ENCODE measurements at regions not wholly inside any gene's neighbourhood (a gene's known extent, or its start where the extent isn't known, plus 50 kb on each side); places are given as distances from the start of the nearest gene placed in this dataset.

DNA sequence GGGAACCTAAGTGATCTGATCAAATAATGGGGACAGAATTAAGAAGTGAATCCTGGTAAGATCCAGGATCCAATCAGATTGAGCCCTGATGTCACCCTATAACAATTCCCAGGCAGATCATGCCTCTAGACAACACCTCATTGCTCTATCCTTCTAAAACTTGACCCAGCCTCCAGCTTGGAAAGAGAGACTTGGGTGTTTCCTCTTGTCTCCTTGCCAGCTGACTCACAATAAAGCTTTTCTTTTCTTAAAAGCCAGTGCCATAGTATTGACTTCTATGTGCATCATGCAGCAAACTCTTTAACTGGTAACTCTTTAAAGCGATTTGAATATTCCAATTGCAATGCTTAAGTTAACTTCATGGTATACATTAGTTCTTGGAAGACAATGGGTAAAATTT is 109.6 kb upstream of the CHORDC1 start:
- Histone ChIP-seq H3K36me3 (ENCODE audit: control insufficient read depth in 3 of 3, insufficient read depth in 3 of 3, low read length in 3 of 3) (no peaks in the 10 kb centered on the region), H3K27ac (ENCODE audit: low read depth, low read length) (no peak overlapping the region), H3K4me3 (ENCODE audit: low read length in 3 of 3) (no peak overlapping the region), H3K27me3 (ENCODE audit: control insufficient read depth in 3 of 3, insufficient read depth in 3 of 3, low read length in 3 of 3) (no peaks in the 10 kb centered on the region), H3K4me1 (ENCODE audit: control insufficient read depth in 3 of 3, insufficient read depth in 3 of 3, low read length in 3 of 3) (no peaks in the 10 kb centered on the region), H3K9ac (ENCODE audit: low read depth in 1 of 3, low read length in 3 of 3) (no peak overlapping the region), H3K9me3 (ENCODE audit: control insufficient read depth in 3 of 3, low read length in 3 of 3) (no peaks in the 10 kb centered on the region)

DNA sequence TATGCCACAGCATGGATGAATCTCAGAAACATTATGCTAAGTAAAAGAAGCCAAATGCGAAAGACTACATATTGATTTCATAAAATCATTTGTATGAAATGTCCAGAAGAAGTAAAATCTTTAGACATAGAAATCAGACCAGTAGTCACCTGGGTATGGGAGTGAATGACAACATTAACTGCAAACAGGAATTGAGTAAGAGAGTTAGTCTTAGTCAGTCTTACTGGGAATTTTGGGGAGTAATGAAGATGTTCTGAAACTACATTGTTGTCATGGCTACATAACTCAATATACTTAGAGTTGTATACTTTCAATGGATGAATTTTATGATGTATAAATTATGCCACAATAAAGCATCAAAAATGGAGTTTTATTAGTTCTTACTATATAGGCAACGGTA is 107.8 kb upstream of the CHORDC1 start:
- Histone ChIP-seq H3K27me3 (ENCODE audit: control insufficient read depth in 3 of 3, insufficient read depth in 3 of 3, low read length in 3 of 3) (no peaks in the 10 kb centered on the region), H3K27ac (ENCODE audit: low read depth, low read length) (no peak overlapping the region), H3K4me3 (ENCODE audit: low read length in 3 of 3) (no peak overlapping the region), H3K9ac (ENCODE audit: low read depth in 1 of 3, low read length in 3 of 3) (no peak overlapping the region), H3K36me3 (ENCODE audit: control insufficient read depth in 3 of 3, insufficient read depth in 3 of 3, low read length in 3 of 3) (no peaks in the 10 kb centered on the region), H3K4me1 (ENCODE audit: control insufficient read depth in 3 of 3, insufficient read depth in 3 of 3, low read length in 3 of 3) (no peaks in the 10 kb centered on the region), H3K9me3 (ENCODE audit: control insufficient read depth in 3 of 3, low read length in 3 of 3) (no peaks in the 10 kb centered on the region)

DNA sequence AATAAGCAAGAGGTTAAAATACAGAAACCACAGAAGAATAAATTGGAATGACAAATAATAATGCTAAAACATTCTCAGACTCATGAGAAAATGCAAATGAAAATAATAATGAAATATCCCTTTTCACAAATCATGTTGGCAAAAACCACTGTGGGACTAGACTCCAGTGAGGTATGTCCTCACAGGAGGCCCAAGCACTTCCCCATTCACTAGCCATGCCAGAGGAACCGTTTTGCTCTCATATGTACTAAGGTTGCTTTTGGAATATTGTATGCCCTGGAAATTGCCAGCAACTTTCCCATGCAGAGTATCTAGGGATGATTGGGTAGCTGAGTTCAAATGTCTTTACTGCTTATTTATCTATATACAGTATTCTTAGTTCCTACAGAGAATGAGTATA is 106.2 kb upstream of the CHORDC1 start:
- Histone ChIP-seq H3K4me3 (ENCODE audit: low read length in 3 of 3) (no peak overlapping the region), H3K27me3 (ENCODE audit: control insufficient read depth in 3 of 3, insufficient read depth in 3 of 3, low read length in 3 of 3) (no peaks in the 10 kb centered on the region), H3K27ac (ENCODE audit: low read depth, low read length) (no peak overlapping the region), H3K4me1 (ENCODE audit: control insufficient read depth in 3 of 3, insufficient read depth in 3 of 3, low read length in 3 of 3) (no peaks in the 10 kb centered on the region), H3K9ac (ENCODE audit: low read depth in 1 of 3, low read length in 3 of 3) (no peak overlapping the region), H3K9me3 (ENCODE audit: control insufficient read depth in 3 of 3, low read length in 3 of 3) (no peaks in the 10 kb centered on the region), H3K36me3 (ENCODE audit: control insufficient read depth in 3 of 3, insufficient read depth in 3 of 3, low read length in 3 of 3) (no peaks in the 10 kb centered on the region)

DNA sequence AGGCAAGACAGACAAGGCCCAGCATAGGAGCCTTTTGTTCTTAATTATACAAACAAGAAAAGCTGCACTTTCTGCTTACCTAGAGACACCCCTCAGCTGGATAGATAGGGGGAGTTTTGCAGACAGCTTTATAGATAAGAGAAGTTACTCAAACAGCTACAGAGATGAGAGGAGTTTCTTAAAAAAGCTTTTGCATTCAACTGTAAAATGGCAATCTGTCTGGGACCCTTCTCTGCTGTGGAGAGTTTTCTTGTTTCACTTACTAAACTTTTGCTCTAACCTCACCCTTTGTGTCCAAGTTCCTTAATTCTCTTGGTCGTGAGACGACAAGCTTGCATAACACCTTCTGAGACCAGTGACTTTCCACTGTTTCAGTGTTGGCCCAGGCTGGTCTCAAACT is 103.8 kb upstream of the CHORDC1 start:
- Histone ChIP-seq H3K9me3 (ENCODE audit: control insufficient read depth in 3 of 3, low read length in 3 of 3) (no peaks in the 10 kb centered on the region), H3K9ac (ENCODE audit: low read depth in 1 of 3, low read length in 3 of 3) (no peak overlapping the region), H3K36me3 (ENCODE audit: control insufficient read depth in 3 of 3, insufficient read depth in 3 of 3, low read length in 3 of 3) (no peaks in the 10 kb centered on the region), H3K4me1 (ENCODE audit: control insufficient read depth in 3 of 3, insufficient read depth in 3 of 3, low read length in 3 of 3) (no peaks in the 10 kb centered on the region), H3K27me3 (ENCODE audit: control insufficient read depth in 3 of 3, insufficient read depth in 3 of 3, low read length in 3 of 3) (no peaks in the 10 kb centered on the region), H3K4me3 (ENCODE audit: low read length in 3 of 3) (no peak overlapping the region), H3K27ac (ENCODE audit: low read depth, low read length) (no peak overlapping the region)

DNA sequence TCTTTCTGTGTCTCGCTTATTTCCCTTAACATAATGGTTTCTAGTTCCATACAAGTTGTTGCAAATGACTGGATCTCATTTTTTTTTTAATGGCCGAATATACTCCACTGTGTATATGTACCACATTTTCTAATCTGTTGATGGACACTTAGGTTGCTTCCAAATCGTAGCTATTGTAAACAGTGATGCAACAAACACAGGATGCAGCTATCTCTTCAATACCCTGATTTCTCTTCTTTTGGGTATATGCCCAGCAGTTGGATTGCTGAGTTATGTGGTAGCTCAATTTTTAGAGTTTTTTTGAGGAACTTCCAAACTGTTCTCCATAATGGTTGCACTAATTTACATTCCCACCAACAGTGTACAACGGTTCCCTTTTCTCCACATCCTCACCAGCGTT is 100.4 kb upstream of the CHORDC1 start:
- no peaks in the 10 kb centered on the region for H3K9me3 ChIP-seq (ENCODE audit: control insufficient read depth in 3 of 3, low read length in 3 of 3)
- H3K4me3 ChIP-seq (ENCODE audit: low read length in 3 of 3) = no peak overlapping the region
- H3K36me3 ChIP-seq (ENCODE audit: control insufficient read depth in 3 of 3, insufficient read depth in 3 of 3, low read length in 3 of 3) = no peaks in the 10 kb centered on the region
- H3K9ac ChIP-seq (ENCODE audit: low read depth in 1 of 3, low read length in 3 of 3) = no peak overlapping the region
- no peak overlapping the region for H3K27ac ChIP-seq (ENCODE audit: low read depth, low read length)
- no peaks in the 10 kb centered on the region for H3K4me1 ChIP-seq (ENCODE audit: control insufficient read depth in 3 of 3, insufficient read depth in 3 of 3, low read length in 3 of 3)
- H3K27me3 ChIP-seq (ENCODE audit: control insufficient read depth in 3 of 3, insufficient read depth in 3 of 3, low read length in 3 of 3) = no peaks in the 10 kb centered on the region

DNA sequence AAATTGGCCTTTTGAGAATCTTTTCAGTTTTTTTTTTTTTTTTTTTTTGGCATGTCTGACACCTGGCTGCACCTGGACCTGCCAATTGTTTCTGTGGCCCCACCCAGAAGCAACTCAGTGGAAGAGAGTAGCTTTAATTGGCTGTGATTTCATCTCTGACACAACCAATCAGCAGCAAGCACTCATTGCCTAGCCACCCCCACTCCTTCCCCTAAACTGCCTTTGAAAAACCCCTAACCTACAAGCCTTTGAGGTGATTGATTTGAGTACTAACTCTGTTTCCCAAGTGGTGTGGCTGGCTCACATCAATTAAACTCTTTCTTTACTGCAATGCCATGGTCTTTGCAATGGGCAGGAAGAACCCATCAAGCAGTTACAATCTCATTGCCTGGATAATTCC is 98.2 kb upstream of the CHORDC1 start:
- Histone ChIP-seq H3K36me3 (ENCODE audit: control insufficient read depth in 3 of 3, insufficient read depth in 3 of 3, low read length in 3 of 3) (no peaks in the 10 kb centered on the region), H3K27ac (ENCODE audit: low read depth, low read length) (no peak overlapping the region), H3K4me3 (ENCODE audit: low read length in 3 of 3) (no peak overlapping the region), H3K9me3 (ENCODE audit: control insufficient read depth in 3 of 3, low read length in 3 of 3) (no peaks in the 10 kb centered on the region), H3K4me1 (ENCODE audit: control insufficient read depth in 3 of 3, insufficient read depth in 3 of 3, low read length in 3 of 3) (no peaks in the 10 kb centered on the region), H3K9ac (ENCODE audit: low read depth in 1 of 3, low read length in 3 of 3) (no peak overlapping the region), H3K27me3 (ENCODE audit: control insufficient read depth in 3 of 3, insufficient read depth in 3 of 3, low read length in 3 of 3) (no peaks in the 10 kb centered on the region)

DNA sequence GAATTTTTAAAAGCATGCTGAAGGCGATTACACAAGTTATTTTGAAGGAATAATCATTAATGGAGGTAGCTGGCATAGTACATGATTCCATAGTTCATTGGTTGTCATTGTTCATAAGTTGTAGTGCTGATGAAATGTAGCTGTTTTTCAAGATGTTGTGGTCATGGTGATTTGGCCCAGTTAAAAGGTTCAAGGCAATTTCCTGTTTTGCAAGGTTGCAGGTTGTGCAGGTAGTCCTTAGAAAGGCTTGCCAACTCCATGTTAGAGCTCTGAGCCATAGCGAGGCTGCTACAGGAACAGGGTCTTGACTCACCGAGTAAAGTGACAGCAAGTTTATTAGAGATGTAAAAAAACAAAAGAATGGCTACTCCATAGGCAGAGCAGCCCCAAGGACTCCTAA is 95.8 kb upstream of the CHORDC1 start:
- Histone ChIP-seq H3K4me3 (ENCODE audit: low read length in 3 of 3) (no peak overlapping the region), H3K9me3 (ENCODE audit: control insufficient read depth in 3 of 3, low read length in 3 of 3) (no peaks in the 10 kb centered on the region), H3K4me1 (ENCODE audit: control insufficient read depth in 3 of 3, insufficient read depth in 3 of 3, low read length in 3 of 3) (no peaks in the 10 kb centered on the region), H3K27ac (ENCODE audit: low read depth, low read length) (no peak overlapping the region), H3K36me3 (ENCODE audit: control insufficient read depth in 3 of 3, insufficient read depth in 3 of 3, low read length in 3 of 3) (no peaks in the 10 kb centered on the region), H3K27me3 (ENCODE audit: control insufficient read depth in 3 of 3, insufficient read depth in 3 of 3, low read length in 3 of 3) (no peaks in the 10 kb centered on the region), H3K9ac (ENCODE audit: low read depth in 1 of 3, low read length in 3 of 3) (no peak overlapping the region)

DNA sequence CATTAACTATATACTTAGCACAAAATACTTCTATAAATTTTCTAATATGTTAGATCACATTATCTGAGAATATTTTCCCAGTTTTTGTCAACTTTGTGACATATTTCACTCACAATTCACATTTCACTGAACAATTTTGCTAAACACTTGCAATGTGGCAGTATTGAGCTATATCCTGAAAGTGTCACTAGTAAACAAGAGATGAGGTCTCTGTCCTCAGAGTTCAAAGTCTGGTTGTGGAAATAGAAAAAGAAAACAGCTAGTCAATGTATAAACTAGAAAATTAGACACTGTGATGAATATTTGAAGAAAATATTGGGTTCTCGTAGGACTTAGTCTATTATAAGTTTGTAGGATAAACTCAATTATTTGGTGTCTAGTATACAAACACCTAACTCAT is 87.4 kb upstream of the CHORDC1 start:
- no peaks in the 10 kb centered on the region for H3K27me3 ChIP-seq (ENCODE audit: control insufficient read depth in 3 of 3, insufficient read depth in 3 of 3, low read length in 3 of 3)
- H3K27ac ChIP-seq (ENCODE audit: low read depth, low read length) = no peak overlapping the region
- H3K9ac ChIP-seq (ENCODE audit: low read depth in 1 of 3, low read length in 3 of 3) = no peak overlapping the region
- H3K9me3 ChIP-seq (ENCODE audit: control insufficient read depth in 3 of 3, low read length in 3 of 3) = no peaks in the 10 kb centered on the region
- H3K4me1 ChIP-seq (ENCODE audit: control insufficient read depth in 3 of 3, insufficient read depth in 3 of 3, low read length in 3 of 3) = no peaks in the 10 kb centered on the region
- H3K36me3 ChIP-seq (ENCODE audit: control insufficient read depth in 3 of 3, insufficient read depth in 3 of 3, low read length in 3 of 3) = no peaks in the 10 kb centered on the region
- no peak overlapping the region for H3K4me3 ChIP-seq (ENCODE audit: low read length in 3 of 3)

DNA sequence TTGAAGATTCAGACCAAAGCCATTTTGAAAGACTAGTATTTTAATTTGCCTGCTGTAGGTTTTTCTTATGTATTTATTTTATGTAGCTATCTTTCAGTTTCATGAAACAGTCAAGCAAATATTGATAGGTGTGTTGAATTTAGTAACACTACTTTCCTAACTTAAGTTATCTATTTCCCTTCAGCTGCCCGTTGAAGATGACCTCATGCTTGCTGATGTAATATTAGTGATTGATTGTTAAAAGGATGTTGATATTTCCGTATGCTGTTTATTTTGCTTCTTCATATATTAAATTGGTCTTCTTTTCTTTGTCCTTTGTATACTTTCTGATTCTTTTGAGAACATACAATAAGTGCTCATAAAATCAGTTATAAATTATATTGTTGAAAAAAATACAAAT is 86.8 kb upstream of the CHORDC1 start:
- Histone ChIP-seq H3K9ac (ENCODE audit: low read depth in 1 of 3, low read length in 3 of 3) (no peak overlapping the region), H3K9me3 (ENCODE audit: control insufficient read depth in 3 of 3, low read length in 3 of 3) (no peaks in the 10 kb centered on the region), H3K27ac (ENCODE audit: low read depth, low read length) (no peak overlapping the region), H3K4me1 (ENCODE audit: control insufficient read depth in 3 of 3, insufficient read depth in 3 of 3, low read length in 3 of 3) (no peaks in the 10 kb centered on the region), H3K36me3 (ENCODE audit: control insufficient read depth in 3 of 3, insufficient read depth in 3 of 3, low read length in 3 of 3) (no peaks in the 10 kb centered on the region), H3K4me3 (ENCODE audit: low read length in 3 of 3) (no peak overlapping the region), H3K27me3 (ENCODE audit: control insufficient read depth in 3 of 3, insufficient read depth in 3 of 3, low read length in 3 of 3) (no peaks in the 10 kb centered on the region)

DNA sequence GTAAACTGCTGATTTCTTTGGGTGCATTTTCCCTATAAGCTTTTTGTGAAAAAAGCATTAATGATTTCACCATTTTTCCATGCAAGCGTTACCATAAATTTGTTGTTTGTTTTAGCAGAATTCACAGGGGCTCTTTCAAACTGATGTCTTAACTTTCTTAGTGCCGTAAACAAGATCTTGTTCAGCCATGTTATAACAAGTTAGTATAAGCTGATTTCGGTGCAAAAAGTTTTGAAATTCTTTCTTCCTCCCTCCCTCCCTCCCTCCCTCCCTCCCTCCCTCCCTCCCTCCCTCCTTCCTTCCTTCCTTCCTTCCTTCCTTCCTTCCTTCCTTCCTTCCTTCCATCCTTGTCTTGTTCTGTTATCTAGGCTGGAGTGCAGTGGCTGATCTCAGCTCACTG is 71.7 kb upstream of the CHORDC1 start:
- no peak overlapping the region for H3K4me3 ChIP-seq (ENCODE audit: low read length in 3 of 3)
- no peaks in the 10 kb centered on the region for H3K9me3 ChIP-seq (ENCODE audit: control insufficient read depth in 3 of 3, low read length in 3 of 3)
- no peak overlapping the region for H3K27ac ChIP-seq (ENCODE audit: low read depth, low read length)
- no peak overlapping the region for H3K9ac ChIP-seq (ENCODE audit: low read depth in 1 of 3, low read length in 3 of 3)
- H3K4me1 ChIP-seq (ENCODE audit: control insufficient read depth in 3 of 3, insufficient read depth in 3 of 3, low read length in 3 of 3) = no peaks in the 10 kb centered on the region
- H3K27me3 ChIP-seq (ENCODE audit: control insufficient read depth in 3 of 3, insufficient read depth in 3 of 3, low read length in 3 of 3) = no peaks in the 10 kb centered on the region
- no peaks in the 10 kb centered on the region for H3K36me3 ChIP-seq (ENCODE audit: control insufficient read depth in 3 of 3, insufficient read depth in 3 of 3, low read length in 3 of 3)

DNA sequence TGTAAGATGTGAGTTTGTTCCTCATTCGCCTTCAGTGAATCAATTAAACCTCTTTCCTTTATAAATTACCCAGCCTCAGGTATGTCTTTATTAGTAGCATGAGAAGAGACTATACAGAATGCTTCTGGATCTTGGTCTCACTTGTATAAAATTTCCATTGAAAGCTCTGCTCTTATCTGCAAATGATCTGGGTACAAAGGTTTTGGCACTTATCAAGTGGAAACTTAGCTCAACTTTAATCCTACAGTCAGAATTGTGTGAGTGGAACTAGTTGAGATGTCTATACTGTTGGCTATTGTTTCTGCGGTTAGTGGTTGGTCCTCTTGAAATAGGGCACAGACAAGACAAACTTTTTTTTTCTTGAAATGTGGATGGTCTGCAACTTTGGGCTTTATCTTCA is 71.2 kb upstream of the CHORDC1 start:
- Histone ChIP-seq H3K27ac (ENCODE audit: low read depth, low read length) (no peak overlapping the region), H3K4me3 (ENCODE audit: low read length in 3 of 3) (no peak overlapping the region), H3K9me3 (ENCODE audit: control insufficient read depth in 3 of 3, low read length in 3 of 3) (no peaks in the 10 kb centered on the region), H3K36me3 (ENCODE audit: control insufficient read depth in 3 of 3, insufficient read depth in 3 of 3, low read length in 3 of 3) (no peaks in the 10 kb centered on the region), H3K4me1 (ENCODE audit: control insufficient read depth in 3 of 3, insufficient read depth in 3 of 3, low read length in 3 of 3) (no peaks in the 10 kb centered on the region), H3K27me3 (ENCODE audit: control insufficient read depth in 3 of 3, insufficient read depth in 3 of 3, low read length in 3 of 3) (no peaks in the 10 kb centered on the region), H3K9ac (ENCODE audit: low read depth in 1 of 3, low read length in 3 of 3) (no peak overlapping the region)

Data from skeletal muscle tissue (tissue), 3 donors.